ENCODE measurements at regions not wholly inside any gene's neighbourhood (a gene's known extent, or its start where the extent isn't known, plus 50 kb on each side); places are given as distances from the start of the nearest gene placed in this dataset.
A peak's percentile ranks its signal among the peaks of the same experiment; 100 is the strongest.
"Not testable (repeated sequence)": the region's sequence is repeated elsewhere in the genome, so short reads cannot be mapped to it uniquely, and the experiment has no call there.

DNA sequence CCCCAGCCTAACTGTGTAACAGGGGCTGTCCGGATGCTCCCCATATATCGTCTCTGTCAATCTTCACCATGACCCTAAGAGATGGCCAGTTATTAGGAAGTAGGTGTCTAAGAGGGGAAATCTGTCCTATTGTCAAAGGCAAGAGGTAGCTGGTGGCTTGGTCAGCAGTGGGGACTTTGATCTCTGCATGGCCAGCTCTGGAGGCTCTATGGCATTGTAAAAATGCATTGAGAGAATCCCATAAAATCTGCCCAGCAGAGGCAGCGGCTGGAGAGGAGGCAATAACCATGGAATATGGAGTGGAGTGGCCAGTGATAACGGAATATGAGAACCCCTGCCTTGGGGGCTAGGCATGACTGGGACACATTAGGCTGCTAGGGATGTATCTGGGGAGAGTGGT is 88.8 kb downstream of the MRM1 start:
- Mint-ChIP-seq H3K4me3 (ENCODE audit: unreplicated experiment) (no peak overlapping the region), H3K4me1 (ENCODE audit: low read depth, unreplicated experiment) (no peaks in the 10 kb centered on the region), H3K27me3 (ENCODE audit: unreplicated experiment) (peaks cover 10% of the 10 kb centered on the region), H3K27ac (ENCODE audit: unreplicated experiment) (no peak overlapping the region), H3K9me3 (ENCODE audit: unreplicated experiment) (no peaks in the 10 kb centered on the region), H3K36me3 (ENCODE audit: unreplicated experiment) (no peaks in the 10 kb centered on the region)
- TF ChIP-seq, protein P1, sequence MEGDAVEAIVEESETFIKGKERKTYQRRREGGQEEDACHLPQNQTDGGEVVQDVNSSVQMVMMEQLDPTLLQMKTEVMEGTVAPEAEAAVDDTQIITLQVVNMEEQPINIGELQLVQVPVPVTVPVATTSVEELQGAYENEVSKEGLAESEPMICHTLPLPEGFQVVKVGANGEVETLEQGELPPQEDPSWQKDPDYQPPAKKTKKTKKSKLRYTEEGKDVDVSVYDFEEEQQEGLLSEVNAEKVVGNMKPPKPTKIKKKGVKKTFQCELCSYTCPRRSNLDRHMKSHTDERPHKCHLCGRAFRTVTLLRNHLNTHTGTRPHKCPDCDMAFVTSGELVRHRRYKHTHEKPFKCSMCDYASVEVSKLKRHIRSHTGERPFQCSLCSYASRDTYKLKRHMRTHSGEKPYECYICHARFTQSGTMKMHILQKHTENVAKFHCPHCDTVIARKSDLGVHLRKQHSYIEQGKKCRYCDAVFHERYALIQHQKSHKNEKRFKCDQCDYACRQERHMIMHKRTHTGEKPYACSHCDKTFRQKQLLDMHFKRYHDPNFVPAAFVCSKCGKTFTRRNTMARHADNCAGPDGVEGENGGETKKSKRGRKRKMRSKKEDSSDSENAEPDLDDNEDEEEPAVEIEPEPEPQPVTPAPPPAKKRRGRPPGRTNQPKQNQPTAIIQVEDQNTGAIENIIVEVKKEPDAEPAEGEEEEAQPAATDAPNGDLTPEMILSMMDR (IDR thresholded peaks at IDR 0.05; ENCODE audit: partially characterized antibody, unreplicated experiment), result no peak
- no peak for DNase-seq

DNA sequence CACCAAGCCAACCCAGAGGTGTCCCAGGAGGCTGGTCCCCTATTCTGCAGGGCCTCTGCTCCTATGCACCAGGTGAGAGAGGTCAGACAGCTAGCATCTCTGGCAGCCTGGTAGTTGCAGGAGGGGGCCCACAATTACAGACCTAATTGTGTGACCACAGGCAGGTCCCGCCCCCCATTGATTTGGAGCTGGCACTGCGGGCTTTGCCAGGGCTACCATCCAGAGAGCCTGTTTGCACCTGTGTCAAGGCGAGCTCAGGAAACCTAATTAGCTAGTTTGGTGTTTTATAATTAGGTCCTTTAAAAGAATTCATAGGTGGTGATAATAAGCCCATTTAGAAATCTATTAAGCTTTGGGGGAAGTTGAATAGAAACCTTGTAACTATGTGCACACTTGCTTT is 90.2 kb downstream of the MRM1 start:
- TF ChIP-seq, protein P1 (IDR thresholded peaks at IDR 0.05; ENCODE audit: partially characterized antibody, unreplicated experiment), result no peak
- Mint-ChIP-seq H3K9me3 (ENCODE audit: unreplicated experiment) (no peaks in the 10 kb centered on the region), H3K4me1 (ENCODE audit: low read depth, unreplicated experiment) (peaks cover 2% of the 10 kb centered on the region), H3K27me3 (ENCODE audit: unreplicated experiment) (peaks cover 10% of the 10 kb centered on the region), H3K36me3 (ENCODE audit: unreplicated experiment) (no peaks in the 10 kb centered on the region), H3K4me3 (ENCODE audit: unreplicated experiment) (no peak overlapping the region), H3K27ac (ENCODE audit: unreplicated experiment) (no peak overlapping the region)
- no peak for DNase-seq

DNA sequence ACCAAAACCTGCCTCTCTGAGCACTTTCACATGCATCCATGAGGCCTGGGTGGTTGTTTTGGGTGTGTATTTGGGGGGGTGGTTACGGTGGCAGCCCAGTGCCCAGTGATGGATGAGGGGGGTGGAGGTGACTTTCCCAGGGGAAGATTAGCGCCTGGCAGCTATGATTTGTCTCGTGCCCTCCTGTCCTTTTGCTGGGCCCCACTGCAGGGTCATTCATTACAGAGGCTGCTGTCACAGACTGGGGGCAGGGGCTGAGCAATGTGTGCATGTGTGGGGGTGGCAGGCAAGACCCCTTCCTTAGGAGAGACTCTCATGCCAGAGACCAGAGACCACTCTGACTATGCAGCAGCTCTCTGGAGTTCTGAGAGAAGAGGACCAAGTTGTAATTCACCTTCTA is 93.7 kb downstream of the MRM1 start:
- Mint-ChIP-seq H3K27ac (ENCODE audit: unreplicated experiment) (no peak overlapping the region), H3K4me1 (ENCODE audit: low read depth, unreplicated experiment) (peaks cover 17% of the 10 kb centered on the region), H3K36me3 (ENCODE audit: unreplicated experiment) (no peaks in the 10 kb centered on the region), H3K4me3 (ENCODE audit: unreplicated experiment) (no peak overlapping the region), H3K27me3 (ENCODE audit: unreplicated experiment) (peaks cover 8% of the 10 kb centered on the region), H3K9me3 (ENCODE audit: unreplicated experiment) (no peaks in the 10 kb centered on the region)
- TF ChIP-seq, protein P1 (IDR thresholded peaks at IDR 0.05; ENCODE audit: partially characterized antibody, unreplicated experiment), result no peak
- no peak for DNase-seq

DNA sequence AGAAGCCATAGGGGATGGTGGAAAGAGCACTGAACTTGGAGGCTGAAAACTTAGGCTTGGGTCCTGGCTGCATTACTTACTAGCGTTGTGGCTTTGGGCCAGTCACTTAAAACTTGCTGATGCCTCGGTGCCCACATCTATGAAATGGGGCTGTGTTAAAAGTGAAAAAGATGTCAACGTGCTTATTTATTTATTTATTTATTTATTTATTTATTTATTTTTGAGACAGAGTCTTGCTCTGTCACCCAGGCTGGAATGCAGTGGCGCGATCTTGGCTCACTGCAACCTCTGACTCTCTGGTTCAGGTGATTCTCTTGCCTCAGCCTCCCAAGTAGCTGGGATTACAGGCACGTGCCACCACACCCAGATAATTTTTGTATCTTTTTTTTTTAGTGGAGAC is 94.3 kb downstream of the MRM1 start:
- not testable (repeated sequence) for H3K27ac Mint-ChIP-seq (ENCODE audit: unreplicated experiment); H3K4me3 Mint-ChIP-seq (ENCODE audit: unreplicated experiment); H3K27me3 Mint-ChIP-seq (ENCODE audit: unreplicated experiment); H3K9me3 Mint-ChIP-seq (ENCODE audit: unreplicated experiment); H3K36me3 Mint-ChIP-seq (ENCODE audit: unreplicated experiment); DNase-seq
- peaks cover 17% of the 10 kb centered on the region for H3K4me1 Mint-ChIP-seq (ENCODE audit: low read depth, unreplicated experiment)

DNA sequence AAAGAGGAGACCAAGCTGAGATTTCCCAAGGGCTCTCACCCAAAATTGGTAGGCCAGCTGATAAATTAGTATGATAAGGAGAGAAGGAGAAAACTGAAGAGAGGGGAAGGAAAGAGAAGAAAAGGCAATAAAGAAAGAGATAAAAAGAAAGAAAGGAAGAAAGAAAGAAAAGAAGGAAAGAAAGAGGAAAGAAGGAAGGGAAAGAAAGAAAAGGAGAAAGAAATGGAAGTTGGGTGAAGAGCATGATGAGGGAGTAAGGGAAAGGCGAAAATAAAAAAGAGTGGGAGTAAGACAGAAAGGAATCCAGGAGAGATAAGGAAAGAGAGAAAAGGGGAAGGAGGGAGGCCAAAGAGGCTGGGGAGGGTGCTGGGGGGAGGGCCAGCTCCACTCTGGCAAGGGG is 95.4 kb downstream of the MRM1 start:
- Mint-ChIP-seq H3K27ac (ENCODE audit: unreplicated experiment) (no peak overlapping the region), H3K27me3 (ENCODE audit: unreplicated experiment) (peaks cover 9% of the 10 kb centered on the region), H3K4me1 (ENCODE audit: low read depth, unreplicated experiment) (peaks cover 17% of the 10 kb centered on the region), H3K4me3 (ENCODE audit: unreplicated experiment) (peak overlapping the region; percentile 1), H3K9me3 (ENCODE audit: unreplicated experiment) (peaks cover 1% of the 10 kb centered on the region), H3K36me3 (ENCODE audit: unreplicated experiment) (no peaks in the 10 kb centered on the region)
- TF ChIP-seq, protein P1 (IDR thresholded peaks at IDR 0.05; ENCODE audit: partially characterized antibody, unreplicated experiment), result no peak
- DNase-seq, result no peak

All from glutamatergic neuron (in vitro differentiated cells).